ENCODE measurements at regions not wholly inside any gene's neighbourhood (a gene's known extent, or its start where the extent isn't known, plus 50 kb on each side); places are given as distances from the start of the nearest gene placed in this dataset.
"Not testable (repeated sequence)": the region's sequence is repeated elsewhere in the genome, so short reads cannot be mapped to it uniquely, and the experiment has no call there.

GRCh38 chr12:47419497-47419896, 286.3 kb downstream of the RPAP3 start:
- DNase-seq (ENCODE audit: extremely low read depth in 1 of 11, low read depth in 9 of 11, low spot score in 4 of 11), result no peak

- no peak for DNase-seq (ENCODE audit: extremely low read depth in 1 of 11, low read depth in 9 of 11, low spot score in 4 of 11)
Observed at GRCh38 chr12:47417955-47418354, 287.9 kb downstream of the RPAP3 start.

GRCh38 chr12:47417121-47417520, 288.7 kb downstream of the RPAP3 start:
- DNase-seq (ENCODE audit: extremely low read depth in 1 of 11, low read depth in 9 of 11, low spot score in 4 of 11), result no peak

GRCh38 chr12:47415054-47415453, 290.8 kb downstream of the RPAP3 start:
- DNase-seq (ENCODE audit: extremely low read depth in 1 of 11, low read depth in 9 of 11, low spot score in 4 of 11), result no peak

GRCh38 chr12:47414511-47414910, 291.3 kb downstream of the RPAP3 start:
- DNase-seq (ENCODE audit: extremely low read depth in 1 of 11, low read depth in 9 of 11, low spot score in 4 of 11), result no peak

- no peak for DNase-seq (ENCODE audit: extremely low read depth in 1 of 11, low read depth in 9 of 11, low spot score in 4 of 11)
Observed at GRCh38 chr12:47413806-47414205, 292.0 kb downstream of the RPAP3 start.

- no peak for DNase-seq (ENCODE audit: extremely low read depth in 1 of 11, low read depth in 9 of 11, low spot score in 4 of 11)
Observed at GRCh38 chr12:47412601-47413236, 293.1 kb downstream of the RPAP3 start.

GRCh38 chr12:47411966-47412365, 293.9 kb downstream of the RPAP3 start:
- no peak for DNase-seq (ENCODE audit: extremely low read depth in 1 of 11, low read depth in 9 of 11, low spot score in 4 of 11)

GRCh38 chr12:47410862-47411261, 295.0 kb downstream of the RPAP3 start:
- no peak for DNase-seq (ENCODE audit: extremely low read depth in 1 of 11, low read depth in 9 of 11, low spot score in 4 of 11)

- no peak for DNase-seq (ENCODE audit: extremely low read depth in 1 of 11, low read depth in 9 of 11, low spot score in 4 of 11)
Observed at GRCh38 chr12:47410383-47410782, 295.4 kb downstream of the RPAP3 start.

- DNase-seq (ENCODE audit: extremely low read depth in 1 of 11, low read depth in 9 of 11, low spot score in 4 of 11), result no peak
Observed at GRCh38 chr12:47409310-47409987, 296.4 kb downstream of the RPAP3 start.

GRCh38 chr12:47408171-47408871, 297.5 kb downstream of the RPAP3 start:
- DNase-seq (ENCODE audit: extremely low read depth in 1 of 11, low read depth in 9 of 11, low spot score in 4 of 11), result no peak

- no peak for DNase-seq (ENCODE audit: extremely low read depth in 1 of 11, low read depth in 9 of 11, low spot score in 4 of 11)
Observed at GRCh38 chr12:47407463-47408129, 298.2 kb downstream of the RPAP3 start.

- no peak for DNase-seq (ENCODE audit: extremely low read depth in 1 of 11, low read depth in 9 of 11, low spot score in 4 of 11)
Observed at GRCh38 chr12:47403681-47404080, 302.1 kb downstream of the RPAP3 start.

- not testable (repeated sequence) for DNase-seq (ENCODE audit: extremely low read depth in 1 of 11, low read depth in 9 of 11, low spot score in 4 of 11)
Observed at GRCh38 chr12:47401196-47401595, 304.6 kb downstream of the RPAP3 start.

GRCh38 chr12:47400266-47400665, 305.6 kb downstream of the RPAP3 start:
- DNase-seq (ENCODE audit: extremely low read depth in 1 of 11, low read depth in 9 of 11, low spot score in 4 of 11), result no peak

- no peak for DNase-seq (ENCODE audit: extremely low read depth in 1 of 11, low read depth in 9 of 11, low spot score in 4 of 11)
Observed at GRCh38 chr12:47397664-47398281, 308.1 kb downstream of the RPAP3 start.

GRCh38 chr12:47396902-47397663, 308.7 kb downstream of the RPAP3 start:
- no peak for DNase-seq (ENCODE audit: extremely low read depth in 1 of 11, low read depth in 9 of 11, low spot score in 4 of 11)

- no peak for DNase-seq (ENCODE audit: extremely low read depth in 1 of 11, low read depth in 9 of 11, low spot score in 4 of 11)
Observed at GRCh38 chr12:47394070-47394469, 311.8 kb downstream of the RPAP3 start.
